ENCODE measurements at regions not wholly inside any gene's neighbourhood (a gene's known extent, or its start where the extent isn't known, plus 50 kb on each side); places are given as distances from the start of the nearest gene placed in this dataset.

DNA sequence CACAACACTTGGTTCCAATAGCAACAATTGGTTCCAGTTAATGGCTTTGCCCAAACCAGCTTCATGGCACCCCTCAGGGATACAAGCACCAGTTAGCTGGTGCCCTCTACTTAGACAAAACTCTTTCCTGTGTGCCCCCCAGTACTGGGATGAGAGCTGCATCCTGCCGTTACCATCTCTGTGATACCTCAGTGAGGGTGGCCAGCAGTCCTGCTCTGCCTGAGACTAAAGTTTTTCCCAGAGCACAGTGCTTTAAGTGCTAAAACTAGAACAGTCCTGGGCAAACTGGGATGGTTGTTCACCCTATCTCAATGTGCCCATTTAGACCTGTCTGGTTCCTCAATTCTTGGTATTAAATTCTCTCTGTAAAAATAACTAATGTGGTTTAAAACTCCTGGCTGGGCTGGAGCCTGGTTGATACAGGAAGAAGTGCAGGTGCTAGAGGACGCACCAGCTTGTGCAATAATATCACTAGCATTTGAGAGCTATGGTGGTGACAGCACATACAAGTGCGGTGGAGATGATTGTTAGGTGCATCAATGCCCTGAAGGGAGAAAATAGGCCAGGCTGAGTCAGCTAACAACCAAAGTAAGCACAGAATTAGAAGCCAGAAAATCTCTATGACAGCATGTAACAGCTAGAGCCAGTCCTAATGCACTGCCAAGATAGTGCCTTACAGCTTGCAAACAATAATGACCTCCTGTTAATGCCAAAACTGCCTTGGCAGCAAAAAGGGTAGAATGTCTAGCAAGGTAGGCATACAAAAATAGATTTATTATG, 179.8 kb upstream of the GALNT2 start:
- H3K36me3 ChIP-seq (replicated peaks in 1 of 2; ENCODE audit: control insufficient read depth in 1 of 2, insufficient read depth in 2 of 2, low read length in 1 of 2): no peaks in the 10 kb centered on the region
- no peak overlapping the region for H3K27ac ChIP-seq (ENCODE audit: low read depth in 2 of 2, low read length in 1 of 2)
- WGBS (ENCODE audit: low lambda C conversion rate): 45% methylated on average over 3 of the region's 3 CpGs
- H3F3A ChIP-seq (replicated peaks; ENCODE audit: insufficient read depth): no peaks in the 10 kb centered on the region
- no peak overlapping the region for H2AFZ ChIP-seq (ENCODE audit: low read depth)
- peaks cover 0 to 17% of the 10 kb centered on the region in 2 experiments; a peak in 1 of 4 replicates for H3K4me1 ChIP-seq (ENCODE audit: control insufficient read depth in 1 of 2, insufficient read depth in 2 of 2, low read depth in 1 of 2, low read length in 1 of 2)
- no peak overlapping the region for H3K4me2 ChIP-seq
- H3K4me3 ChIP-seq (ENCODE audit: low read depth in 2 of 2, low read length in 1 of 2): no peak overlapping the region
- H3K79me2 ChIP-seq (ENCODE audit: insufficient read depth): no peaks in the 10 kb centered on the region
- TF ChIP-seq FOXM1 (IDR thresholded peaks at IDR 0.05; ENCODE audit: low read depth): no peak
- TF ChIP-seq EP300 (IDR thresholded peaks at IDR 0.05; ENCODE audit: borderline replicate concordance in 1 of 2, low read depth in 1 of 2, low read length in 1 of 2): no peak
- no peak for TF ChIP-seq TAF1 (IDR thresholded peaks at IDR 0.05; ENCODE audit: borderline replicate concordance, low read depth, low read length)
- TF ChIP-seq, protein P1, sequence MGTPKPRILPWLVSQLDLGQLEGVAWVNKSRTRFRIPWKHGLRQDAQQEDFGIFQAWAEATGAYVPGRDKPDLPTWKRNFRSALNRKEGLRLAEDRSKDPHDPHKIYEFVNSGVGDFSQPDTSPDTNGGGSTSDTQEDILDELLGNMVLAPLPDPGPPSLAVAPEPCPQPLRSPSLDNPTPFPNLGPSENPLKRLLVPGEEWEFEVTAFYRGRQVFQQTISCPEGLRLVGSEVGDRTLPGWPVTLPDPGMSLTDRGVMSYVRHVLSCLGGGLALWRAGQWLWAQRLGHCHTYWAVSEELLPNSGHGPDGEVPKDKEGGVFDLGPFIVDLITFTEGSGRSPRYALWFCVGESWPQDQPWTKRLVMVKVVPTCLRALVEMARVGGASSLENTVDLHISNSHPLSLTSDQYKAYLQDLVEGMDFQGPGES (IDR thresholded peaks at IDR 0.05; ENCODE audit: low read depth, low read length): no peak
- TF ChIP-seq TCF12 (IDR thresholded peaks at IDR 0.05): no peak
- TF ChIP-seq MXI1 (IDR thresholded peaks at IDR 0.05; ENCODE audit: low read depth, low read length): no peak
- TF ChIP-seq POLR2AphosphoS5 (IDR thresholded peaks at IDR 0.05; ENCODE audit: low read depth, low read length): no peak
- TF ChIP-seq TEAD4 (IDR thresholded peaks at IDR 0.05; ENCODE audit: borderline replicate concordance, insufficient read depth): no peak
- TF ChIP-seq, protein P2, sequence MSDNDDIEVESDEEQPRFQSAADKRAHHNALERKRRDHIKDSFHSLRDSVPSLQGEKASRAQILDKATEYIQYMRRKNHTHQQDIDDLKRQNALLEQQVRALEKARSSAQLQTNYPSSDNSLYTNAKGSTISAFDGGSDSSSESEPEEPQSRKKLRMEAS (IDR thresholded peaks at IDR 0.05; ENCODE audit: low read depth): no peak
- TF ChIP-seq CHD2 (IDR thresholded peaks at IDR 0.05; ENCODE audit: low read length, partially characterized antibody): no peak
- TF ChIP-seq, protein P3, sequence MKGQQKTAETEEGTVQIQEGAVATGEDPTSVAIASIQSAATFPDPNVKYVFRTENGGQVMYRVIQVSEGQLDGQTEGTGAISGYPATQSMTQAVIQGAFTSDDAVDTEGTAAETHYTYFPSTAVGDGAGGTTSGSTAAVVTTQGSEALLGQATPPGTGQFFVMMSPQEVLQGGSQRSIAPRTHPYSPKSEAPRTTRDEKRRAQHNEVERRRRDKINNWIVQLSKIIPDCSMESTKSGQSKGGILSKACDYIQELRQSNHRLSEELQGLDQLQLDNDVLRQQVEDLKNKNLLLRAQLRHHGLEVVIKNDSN (IDR thresholded peaks at IDR 0.05; ENCODE audit: borderline replicate concordance, low read depth): no peak
- TF ChIP-seq RAD21 (IDR thresholded peaks at IDR 0.05; ENCODE audit: low read length): no peak
- TF ChIP-seq, protein P4, sequence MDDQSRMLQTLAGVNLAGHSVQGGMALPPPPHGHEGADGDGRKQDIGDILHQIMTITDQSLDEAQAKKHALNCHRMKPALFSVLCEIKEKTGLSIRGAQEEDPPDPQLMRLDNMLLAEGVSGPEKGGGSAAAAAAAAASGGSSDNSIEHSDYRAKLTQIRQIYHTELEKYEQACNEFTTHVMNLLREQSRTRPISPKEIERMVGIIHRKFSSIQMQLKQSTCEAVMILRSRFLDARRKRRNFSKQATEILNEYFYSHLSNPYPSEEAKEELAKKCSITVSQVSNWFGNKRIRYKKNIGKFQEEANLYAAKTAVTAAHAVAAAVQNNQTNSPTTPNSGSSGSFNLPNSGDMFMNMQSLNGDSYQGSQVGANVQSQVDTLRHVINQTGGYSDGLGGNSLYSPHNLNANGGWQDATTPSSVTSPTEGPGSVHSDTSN (IDR thresholded peaks at IDR 0.05): no peak
- TF ChIP-seq MEF2A (IDR thresholded peaks at IDR 0.05; ENCODE audit: borderline replicate concordance, low read depth): no peak
- TF ChIP-seq ELF1 (IDR thresholded peaks at IDR 0.05): no peak
- no peak for TF ChIP-seq GATA2 (CRISPR knock-in tag; IDR thresholded peaks at IDR 0.05)
- TF ChIP-seq SMC3 (IDR thresholded peaks at IDR 0.05; ENCODE audit: low read depth, low read length): no peak
- no peak for TF ChIP-seq FOSL2 (IDR thresholded peaks at IDR 0.05; ENCODE audit: borderline replicate concordance, low read depth)
- no peak for TF ChIP-seq NRF1 (IDR thresholded peaks at IDR 0.05; ENCODE audit: low read depth, low read length)
- TF ChIP-seq, protein P5, sequence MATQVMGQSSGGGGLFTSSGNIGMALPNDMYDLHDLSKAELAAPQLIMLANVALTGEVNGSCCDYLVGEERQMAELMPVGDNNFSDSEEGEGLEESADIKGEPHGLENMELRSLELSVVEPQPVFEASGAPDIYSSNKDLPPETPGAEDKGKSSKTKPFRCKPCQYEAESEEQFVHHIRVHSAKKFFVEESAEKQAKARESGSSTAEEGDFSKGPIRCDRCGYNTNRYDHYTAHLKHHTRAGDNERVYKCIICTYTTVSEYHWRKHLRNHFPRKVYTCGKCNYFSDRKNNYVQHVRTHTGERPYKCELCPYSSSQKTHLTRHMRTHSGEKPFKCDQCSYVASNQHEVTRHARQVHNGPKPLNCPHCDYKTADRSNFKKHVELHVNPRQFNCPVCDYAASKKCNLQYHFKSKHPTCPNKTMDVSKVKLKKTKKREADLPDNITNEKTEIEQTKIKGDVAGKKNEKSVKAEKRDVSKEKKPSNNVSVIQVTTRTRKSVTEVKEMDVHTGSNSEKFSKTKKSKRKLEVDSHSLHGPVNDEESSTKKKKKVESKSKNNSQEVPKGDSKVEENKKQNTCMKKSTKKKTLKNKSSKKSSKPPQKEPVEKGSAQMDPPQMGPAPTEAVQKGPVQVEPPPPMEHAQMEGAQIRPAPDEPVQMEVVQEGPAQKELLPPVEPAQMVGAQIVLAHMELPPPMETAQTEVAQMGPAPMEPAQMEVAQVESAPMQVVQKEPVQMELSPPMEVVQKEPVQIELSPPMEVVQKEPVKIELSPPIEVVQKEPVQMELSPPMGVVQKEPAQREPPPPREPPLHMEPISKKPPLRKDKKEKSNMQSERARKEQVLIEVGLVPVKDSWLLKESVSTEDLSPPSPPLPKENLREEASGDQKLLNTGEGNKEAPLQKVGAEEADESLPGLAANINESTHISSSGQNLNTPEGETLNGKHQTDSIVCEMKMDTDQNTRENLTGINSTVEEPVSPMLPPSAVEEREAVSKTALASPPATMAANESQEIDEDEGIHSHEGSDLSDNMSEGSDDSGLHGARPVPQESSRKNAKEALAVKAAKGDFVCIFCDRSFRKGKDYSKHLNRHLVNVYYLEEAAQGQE (IDR thresholded peaks at IDR 0.05; ENCODE audit: low read depth, low read length): no peak
- no peaks in the 10 kb centered on the region for H3K9me3 ChIP-seq
- ChIA-PET CTCF (no interaction called here), POLR2A (no interaction called here)
- H3K9ac ChIP-seq: no peak overlapping the region
- no peaks in the 10 kb centered on the region for H3K9me2 ChIP-seq
- H4K20me1 ChIP-seq (ENCODE audit: insufficient read depth): no peaks in the 10 kb centered on the region
- H3K27me3 ChIP-seq (ENCODE audit: insufficient read depth): no peaks in the 10 kb centered on the region
- no peak for DNase-seq

Data from SK-N-SH (cell line).